HCT116 (cell line): ENCODE measurements at regions not wholly inside any gene's neighbourhood (a gene's known extent, or its start where the extent isn't known, plus 50 kb on each side); places are given as distances from the start of the nearest gene placed in this dataset.

ENCODE experiments used
- ATAC-seq: fragments of 200-7000 bp; cut with Tn5 transposase; 2 replicates; pipeline ENCODE4 v1.9.1; 2020; ENCODE audit warnings: mild to moderate bottlenecking, moderate library complexity
- BruUV-seq: library from RNA; stranded (reverse); fragments of 400-500 nt; replicated peaks from 2 replicates; lab custom pipeline; 2021; lab: Mats Ljungman, UMichigan
- CTCF ChIA-PET: fragments of 300-600 bp; sonication (Branson Sonifier 250); formaldehyde crosslinking; loops from one replicate; lab custom pipeline; 2021; ENCODE audit warnings: antibody characterized with exemption; lab: Charles Lee
- POLR2A ChIA-PET: fragments of 300-600, 350-600 bp; sonication (Branson Sonifier 250); formaldehyde crosslinking; loops from one replicate; lab custom pipeline; 2021; ENCODE audit warnings: antibody characterized with exemption; lab: Charles Lee
- RAD21 ChIA-PET, 2 experiments: fragments of 300-600 bp; sonication (Branson Sonifier 250); formaldehyde crosslinking; loops; one replicate each; lab custom pipeline; 2023; ENCODE audit warnings: low total read pairs in 2 of 2; ENCODE audit not compliant: uncharacterized antibody in 2 of 2, unreplicated experiment in 2 of 2, low non-redundant PET in 1 of 2; lab: Charles Lee
- DNase-seq: peaks from one replicate; pipeline ENCODE4 v3.0.0-alpha.2; 2010; ENCODE audit warnings: low read depth, low spot score
- H2AFZ ChIP-seq: fragments of 200-600 bp; shearing (Covaris generic), sonication (generic); 2 replicates; pipeline ENCODE4 v1.6.1; 2017; ENCODE audit warnings: low read depth, mixed run types, mixed read lengths, antibody characterized with exemption, low read length; ENCODE audit not compliant: poor library complexity, severe bottlenecking
- H3K27ac ChIP-seq: 2 replicates; pipeline ENCODE4 v1.5.1; 2012; ENCODE audit warnings: low read depth, low read length
- H3K27me3 ChIP-seq: fragments of 200-600 bp; sonication (generic); 2 replicates; pipeline ENCODE4 v1.6.1; 2016; ENCODE audit warnings: mixed run types, low read length, mixed read lengths; ENCODE audit not compliant: insufficient read depth
- H3K36me3 ChIP-seq, 2 experiments: fragments of 200-500 bp in 1 of 2; fragments of 200-600 bp in 1 of 2; sonication (Bioruptor generic) in 1 of 2; sonication (generic) in 1 of 2; 2 replicates each; pipeline versions ENCODE4 v1.5.1 to v1.6.1; 2014 to 2016; ENCODE audit warnings: low read length in 2 of 2, inconsistent platforms in 1 of 2, mixed read lengths in 1 of 2, mixed run types in 1 of 2; ENCODE audit not compliant: insufficient read depth in 2 of 2, control insufficient read depth in 1 of 2
- H3K4me1 ChIP-seq, 2 experiments: fragments of 200-600 bp in 1 of 2; sonication (generic) in 1 of 2; 2 replicates each; pipeline versions ENCODE4 v1.5.1 to v1.6.1; 2012 to 2017; ENCODE audit warnings: low read length in 2 of 2, inconsistent platforms in 1 of 2, mild to moderate bottlenecking in 1 of 2, mixed read lengths in 1 of 2, mixed run types in 1 of 2, moderate library complexity in 1 of 2; ENCODE audit not compliant: insufficient read depth in 2 of 2, control insufficient read depth in 1 of 2
- H3K4me2 ChIP-seq: fragments of 200-600 bp; sonication (generic); 2 replicates; pipeline ENCODE4 v1.6.1; 2017; ENCODE audit warnings: mixed run types, low read length, mixed read lengths
- H3K4me3 ChIP-seq, 2 experiments: fragments of 200-600 bp in 1 of 2; sonication (generic) in 1 of 2; replicated peaks in 1 of 2; 2 replicates each; pipeline ENCODE4 v1.5.1; 2011 to 2016; ENCODE audit warnings: low read length in 2 of 2, control low read depth in 1 of 2, low read depth in 1 of 2, mild to moderate bottlenecking in 1 of 2, mixed read lengths in 1 of 2, mixed run types in 1 of 2
- H3K79me2 ChIP-seq: fragments of 200-600 bp; sonication (generic); 2 replicates; pipeline ENCODE4 v1.6.1; 2017; ENCODE audit warnings: mild to moderate bottlenecking, mixed run types, low read length, moderate library complexity, mixed read lengths; ENCODE audit not compliant: insufficient read depth
- H3K9ac ChIP-seq: fragments of 200-600 bp; sonication (generic); 2 replicates; pipeline ENCODE4 v1.6.1; 2016; ENCODE audit warnings: low read length, mixed read lengths
- H3K9me2 ChIP-seq: fragments of 200-600 bp; sonication (generic), shearing (Covaris generic); 2 replicates; pipeline ENCODE4 v1.6.1; 2017; ENCODE audit warnings: mixed run types, mild to moderate bottlenecking, moderate library complexity; ENCODE audit not compliant: insufficient read depth
- H3K9me3 ChIP-seq, 2 experiments: fragments of 200-500 bp in 1 of 2; fragments of 200-600 bp in 1 of 2; sonication (Bioruptor generic) in 1 of 2; sonication (generic) in 1 of 2; 2 replicates each; pipeline ENCODE4 v1.6.1; 2014 to 2017; ENCODE audit warnings: low read length in 2 of 2, mixed read lengths in 2 of 2, inconsistent platforms in 1 of 2, low read depth in 1 of 2, mild to moderate bottlenecking in 1 of 2, mixed run types in 1 of 2, moderate library complexity in 1 of 2; ENCODE audit not compliant: control insufficient read depth in 1 of 2, insufficient read depth in 1 of 2
- H4K20me1 ChIP-seq: fragments of 200-600 bp; sonication (generic), shearing (Covaris generic); 2 replicates; pipeline ENCODE4 v1.6.1; 2017; ENCODE audit warnings: mixed run types, mild to moderate bottlenecking, moderate library complexity; ENCODE audit not compliant: insufficient read depth
- CBX3 ChIP-seq: IDR thresholded peaks from 2 replicates; pipeline ENCODE4 v1.6.1; 2012; ENCODE audit warnings: low read depth
- ELF1 ChIP-seq: IDR thresholded peaks from 2 replicates; pipeline ENCODE4 v1.6.1; 2012; ENCODE audit warnings: low read depth, borderline replicate concordance
- EZH2 ChIP-seq: fragments of 200-600 bp; sonication (generic); IDR thresholded peaks from 2 replicates; pipeline ENCODE4 v1.6.1; 2017; ENCODE audit warnings: antibody characterized with exemption, mixed run types
- EZH2phosphoT487 ChIP-seq: fragments of 200-600 bp; IDR thresholded peaks from 2 replicates; pipeline ENCODE4 v1.6.1; 2018; ENCODE audit warnings: antibody characterized with exemption, borderline replicate concordance
- FOSL1 ChIP-seq: IDR thresholded peaks from 2 replicates; pipeline ENCODE4 v1.6.1; 2012; ENCODE audit warnings: low read depth
- JUND ChIP-seq: IDR thresholded peaks from 2 replicates; pipeline ENCODE4 v1.6.1; 2012
- POLR2A ChIP-seq: IDR thresholded peaks from 2 replicates; pipeline ENCODE4 v1.7.0; 2011; ENCODE audit warnings: borderline replicate concordance; ENCODE audit not compliant: insufficient read depth, insufficient read length; ENCODE audit errors: extremely low read depth
- POLR2AphosphoS5 ChIP-seq: IDR thresholded peaks from 2 replicates; pipeline ENCODE4 v1.6.1; 2011; ENCODE audit warnings: mild to moderate bottlenecking, low read depth, low read length, moderate library complexity
- RAD21 ChIP-seq: IDR thresholded peaks from 2 replicates; pipeline ENCODE4 v1.6.1; 2012; ENCODE audit warnings: low read depth, mild to moderate bottlenecking
- SIN3A ChIP-seq: IDR thresholded peaks from 2 replicates; pipeline ENCODE4 v1.6.1; 2012; ENCODE audit warnings: low read depth
- SRF ChIP-seq: IDR thresholded peaks from 2 replicates; pipeline ENCODE4 v1.6.1; 2012; ENCODE audit warnings: low read depth
- TCF7L2 ChIP-seq: IDR thresholded peaks from 2 replicates; pipeline ENCODE4 v1.7.0; 2011; ENCODE audit warnings: borderline replicate concordance, inconsistent platforms; ENCODE audit not compliant: insufficient read depth, insufficient read length; ENCODE audit errors: extremely low read depth
- YY1 ChIP-seq: IDR thresholded peaks from 2 replicates; pipeline ENCODE4 v1.6.1; 2011; ENCODE audit warnings: low read length, low read depth, moderate library complexity, mild to moderate bottlenecking; ENCODE audit not compliant: insufficient replicate concordance; ENCODE audit errors: extremely low read depth
- ZFX ChIP-seq: fragments of 450-650 bp; IDR thresholded peaks from 2 replicates; pipeline ENCODE4 v1.6.1; 2017
- intact Hi-C: fragments of 100-400 bp; cut with micrococcal nuclease; formaldehyde crosslinking; loops from 2 replicates; pipeline ENCODE4 v1.10.0; 2022
- TF ChIP-seq, protein P1 (sequence below): IDR thresholded peaks from 2 replicates; pipeline ENCODE4 v1.6.1; 2012
- TF ChIP-seq, protein P2 (sequence below): IDR thresholded peaks from 2 replicates; pipeline ENCODE4 v1.6.1; 2012; ENCODE audit warnings: low read depth
- TF ChIP-seq, protein P3 (sequence below): IDR thresholded peaks from 2 replicates; pipeline ENCODE4 v1.6.1; 2012
- TF ChIP-seq, protein P4 (sequence below): IDR thresholded peaks from 2 replicates; pipeline ENCODE4 v1.6.1; 2011; ENCODE audit warnings: mild to moderate bottlenecking, low read length, moderate library complexity; ENCODE audit not compliant: insufficient replicate concordance; ENCODE audit errors: extremely low read depth

DNA sequence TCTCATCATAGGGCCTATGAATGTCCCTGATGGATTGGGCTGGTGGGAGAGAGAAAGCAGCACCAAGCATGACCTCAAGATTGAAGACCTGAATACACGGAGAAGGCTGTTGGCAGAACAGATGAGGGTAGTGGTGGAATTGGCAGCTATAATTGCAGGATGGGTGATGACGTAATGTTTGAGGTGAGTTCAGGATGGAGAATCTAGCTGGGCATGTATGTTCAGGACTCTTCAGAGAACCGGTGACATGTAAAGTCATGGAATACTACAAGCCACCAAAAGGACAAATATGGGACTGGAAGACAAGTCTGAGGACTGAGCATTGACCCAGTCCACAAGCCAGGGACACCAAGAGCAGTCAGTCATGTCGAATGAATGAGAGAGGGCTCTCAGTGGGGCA is 999.8 kb upstream of the TMEM132C start:
- Histone ChIP-seq H3K27ac (no peak overlapping the region), H2AFZ (no peak overlapping the region), H3K4me2 (no peak overlapping the region), H3K9ac (no peak overlapping the region), H3K79me2 (no peaks in the 10 kb centered on the region)
- no peak for ATAC-seq
- TF ChIP-seq, protein P1, sequence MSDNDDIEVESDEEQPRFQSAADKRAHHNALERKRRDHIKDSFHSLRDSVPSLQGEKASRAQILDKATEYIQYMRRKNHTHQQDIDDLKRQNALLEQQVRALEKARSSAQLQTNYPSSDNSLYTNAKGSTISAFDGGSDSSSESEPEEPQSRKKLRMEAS = no peak
- no peak for TF ChIP-seq POLR2AphosphoS5
- TF ChIP-seq, protein P2, sequence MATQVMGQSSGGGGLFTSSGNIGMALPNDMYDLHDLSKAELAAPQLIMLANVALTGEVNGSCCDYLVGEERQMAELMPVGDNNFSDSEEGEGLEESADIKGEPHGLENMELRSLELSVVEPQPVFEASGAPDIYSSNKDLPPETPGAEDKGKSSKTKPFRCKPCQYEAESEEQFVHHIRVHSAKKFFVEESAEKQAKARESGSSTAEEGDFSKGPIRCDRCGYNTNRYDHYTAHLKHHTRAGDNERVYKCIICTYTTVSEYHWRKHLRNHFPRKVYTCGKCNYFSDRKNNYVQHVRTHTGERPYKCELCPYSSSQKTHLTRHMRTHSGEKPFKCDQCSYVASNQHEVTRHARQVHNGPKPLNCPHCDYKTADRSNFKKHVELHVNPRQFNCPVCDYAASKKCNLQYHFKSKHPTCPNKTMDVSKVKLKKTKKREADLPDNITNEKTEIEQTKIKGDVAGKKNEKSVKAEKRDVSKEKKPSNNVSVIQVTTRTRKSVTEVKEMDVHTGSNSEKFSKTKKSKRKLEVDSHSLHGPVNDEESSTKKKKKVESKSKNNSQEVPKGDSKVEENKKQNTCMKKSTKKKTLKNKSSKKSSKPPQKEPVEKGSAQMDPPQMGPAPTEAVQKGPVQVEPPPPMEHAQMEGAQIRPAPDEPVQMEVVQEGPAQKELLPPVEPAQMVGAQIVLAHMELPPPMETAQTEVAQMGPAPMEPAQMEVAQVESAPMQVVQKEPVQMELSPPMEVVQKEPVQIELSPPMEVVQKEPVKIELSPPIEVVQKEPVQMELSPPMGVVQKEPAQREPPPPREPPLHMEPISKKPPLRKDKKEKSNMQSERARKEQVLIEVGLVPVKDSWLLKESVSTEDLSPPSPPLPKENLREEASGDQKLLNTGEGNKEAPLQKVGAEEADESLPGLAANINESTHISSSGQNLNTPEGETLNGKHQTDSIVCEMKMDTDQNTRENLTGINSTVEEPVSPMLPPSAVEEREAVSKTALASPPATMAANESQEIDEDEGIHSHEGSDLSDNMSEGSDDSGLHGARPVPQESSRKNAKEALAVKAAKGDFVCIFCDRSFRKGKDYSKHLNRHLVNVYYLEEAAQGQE = no peak
- no peak for TF ChIP-seq FOSL1
- TF ChIP-seq YY1 = no peak
- no peak for TF ChIP-seq SRF
- no peak for TF ChIP-seq POLR2A
- TF ChIP-seq ZFX = no peak
- no peak for TF ChIP-seq EZH2
- TF ChIP-seq SIN3A = no peak
- TF ChIP-seq TCF7L2 = no peak
- no peak for TF ChIP-seq CBX3
- TF ChIP-seq, protein P3, sequence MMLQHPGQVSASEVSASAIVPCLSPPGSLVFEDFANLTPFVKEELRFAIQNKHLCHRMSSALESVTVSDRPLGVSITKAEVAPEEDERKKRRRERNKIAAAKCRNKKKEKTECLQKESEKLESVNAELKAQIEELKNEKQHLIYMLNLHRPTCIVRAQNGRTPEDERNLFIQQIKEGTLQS = no peak
- no peak for TF ChIP-seq ELF1
- TF ChIP-seq JUND = no peak
- TF ChIP-seq RAD21 = no peak
- TF ChIP-seq, protein P4, sequence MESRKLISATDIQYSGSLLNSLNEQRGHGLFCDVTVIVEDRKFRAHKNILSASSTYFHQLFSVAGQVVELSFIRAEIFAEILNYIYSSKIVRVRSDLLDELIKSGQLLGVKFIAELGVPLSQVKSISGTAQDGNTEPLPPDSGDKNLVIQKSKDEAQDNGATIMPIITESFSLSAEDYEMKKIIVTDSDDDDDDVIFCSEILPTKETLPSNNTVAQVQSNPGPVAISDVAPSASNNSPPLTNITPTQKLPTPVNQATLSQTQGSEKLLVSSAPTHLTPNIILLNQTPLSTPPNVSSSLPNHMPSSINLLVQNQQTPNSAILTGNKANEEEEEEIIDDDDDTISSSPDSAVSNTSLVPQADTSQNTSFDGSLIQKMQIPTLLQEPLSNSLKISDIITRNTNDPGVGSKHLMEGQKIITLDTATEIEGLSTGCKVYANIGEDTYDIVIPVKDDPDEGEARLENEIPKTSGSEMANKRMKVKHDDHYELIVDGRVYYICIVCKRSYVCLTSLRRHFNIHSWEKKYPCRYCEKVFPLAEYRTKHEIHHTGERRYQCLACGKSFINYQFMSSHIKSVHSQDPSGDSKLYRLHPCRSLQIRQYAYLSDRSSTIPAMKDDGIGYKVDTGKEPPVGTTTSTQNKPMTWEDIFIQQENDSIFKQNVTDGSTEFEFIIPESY = no peak
- TF ChIP-seq EZH2phosphoT487 = no peak
- TF ChIP-seq, all 23 proteins: peak for 0
- RAD21 ChIA-PET = no interaction called here
- Histone ChIP-seq H4K20me1 (no peaks in the 10 kb centered on the region), H3K9me3 (no peaks in the 10 kb centered on the region), H3K4me1 (no peaks in the 10 kb centered on the region), H3K36me3 (no peaks in the 10 kb centered on the region), H3K27me3 (peaks cover 16% of the 10 kb centered on the region; the same call in 1 of the 2 replicates), H3K9me2 (no peaks in the 10 kb centered on the region), H3K4me3 (no peak overlapping the region)
- BruUV-seq = no TSS peak
- intact Hi-C loops = no loop called here
- no peak for DNase-seq
- POLR2A ChIA-PET = no interaction called here
- CTCF ChIA-PET = interaction anchor here (2.4 kb wide), 1 partner anchor 13 kb away, joined by 6 read pairs; no protein-coding TSS in a partner anchor
